Smooth muscle cell (in vitro differentiated cells): ENCODE measurements at regions not wholly inside any gene's neighbourhood (a gene's known extent, or its start where the extent isn't known, plus 50 kb on each side); places are given as distances from the start of the nearest gene placed in this dataset.
A peak's percentile ranks its signal among the peaks of the same experiment; 100 is the strongest.
"Not testable (repeated sequence)": the region's sequence is repeated elsewhere in the genome, so short reads cannot be mapped to it uniquely, and the experiment has no call there.

Experiments
- DNase-seq: peaks from one replicate; lab custom pipeline; 2025; ENCODE audit not compliant: unreplicated experiment; lab: John Stamatoyannopoulos, UW
- H2AFZ ChIP-seq: fragments of 200-600 bp; sonication (generic); 2 replicates; pipeline ENCODE4 v1.6.0; 2016; ENCODE audit warnings: antibody characterized with exemption, low read depth, mild to moderate bottlenecking
- H3F3A ChIP-seq: fragments of 200-600 bp; sonication (generic); 2 replicates; pipeline ENCODE4 v1.6.0; 2017; ENCODE audit warnings: antibody characterized with exemption, low read depth
- H3K27ac ChIP-seq: fragments of 200-600 bp; sonication (generic); 2 replicates; pipeline ENCODE4 v1.5.1; 2016; ENCODE audit warnings: low read depth, mild to moderate bottlenecking
- H3K27me3 ChIP-seq: fragments of 200-600 bp; sonication (generic); 2 replicates; pipeline ENCODE4 v1.6.1; 2016; ENCODE audit warnings: low read depth, mild to moderate bottlenecking
- H3K36me3 ChIP-seq: fragments of 200-600 bp; sonication (generic); 2 replicates; pipeline ENCODE4 v1.5.1; 2016; ENCODE audit warnings: low read depth
- H3K4me1 ChIP-seq: fragments of 200-600 bp; sonication (generic); 2 replicates; pipeline ENCODE4 v1.5.1; 2016; ENCODE audit warnings: low read depth
- H3K4me2 ChIP-seq: fragments of 200-600 bp; sonication (generic); 2 replicates; pipeline ENCODE4 v1.6.0; 2016; ENCODE audit warnings: mild to moderate bottlenecking
- H3K4me3 ChIP-seq: fragments of 200-600 bp; sonication (generic); 2 replicates; pipeline ENCODE4 v1.5.1; 2016; ENCODE audit warnings: mild to moderate bottlenecking
- H3K79me2 ChIP-seq: fragments of 200-600 bp; sonication (generic); 2 replicates; pipeline ENCODE4 v1.6.0; 2016; ENCODE audit warnings: low read depth, mild to moderate bottlenecking
- H3K9ac ChIP-seq: fragments of 200-600 bp; sonication (generic); 2 replicates; pipeline ENCODE4 v1.6.0; 2016; ENCODE audit warnings: low read depth
- H3K9me3 ChIP-seq: fragments of 200-600 bp; sonication (generic); replicated peaks from 2 replicates; pipeline ENCODE4 v1.5.1; 2016; ENCODE audit warnings: low read depth
- H4K20me1 ChIP-seq: fragments of 200-600 bp; sonication (generic); 2 replicates; pipeline ENCODE4 v1.6.0; 2016; ENCODE audit warnings: low read depth
- CTCF ChIP-seq: fragments of 200-600 bp; sonication (generic); IDR thresholded peaks from 2 replicates; pipeline ENCODE4 v1.5.1; 2017; ENCODE audit warnings: borderline replicate concordance, mild to moderate bottlenecking, antibody characterized with exemption; ENCODE audit not compliant: insufficient read depth, poor library complexity, severe bottlenecking
- WGBS: methylation state at CpG from one replicate; pipeline ENCODE4 v1.1.7; 2016; ENCODE audit warnings: low lambda C conversion rate; 5-methylcytosine and 5-hydroxymethylcytosine counted together

DNA sequence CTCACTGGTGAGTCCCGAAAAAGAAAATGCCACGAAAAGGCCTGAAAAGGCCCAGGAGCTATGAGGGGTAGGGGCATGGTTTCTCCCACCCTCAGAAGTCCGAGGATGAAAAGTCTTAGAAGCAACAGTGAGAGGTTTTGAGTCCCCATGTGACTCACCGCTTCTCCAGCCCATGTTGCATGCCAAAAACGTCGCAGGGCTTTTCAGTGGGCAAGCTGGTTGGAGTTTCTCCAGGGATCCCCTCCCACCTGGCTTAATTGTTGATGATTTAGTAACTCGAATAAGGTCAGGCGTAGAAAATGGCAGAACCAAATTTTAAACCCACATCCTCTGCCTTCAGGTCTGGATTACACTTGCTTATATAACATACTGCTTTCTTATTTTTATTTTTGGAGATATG, 96.3 kb upstream of the ARMC3 start:
- no peak overlapping the region for H3K4me3 ChIP-seq
- H3K36me3 ChIP-seq = no peaks in the 10 kb centered on the region
- H3K79me2 ChIP-seq = no peaks in the 10 kb centered on the region
- H3K27me3 ChIP-seq = no peaks in the 10 kb centered on the region
- no peak for TF ChIP-seq CTCF
- no peaks in the 10 kb centered on the region for H3F3A ChIP-seq
- DNase-seq = no peak
- H3K4me1 ChIP-seq = peaks cover 5% of the 10 kb centered on the region
- H3K9ac ChIP-seq = no peak overlapping the region
- H3K27ac ChIP-seq = no peak overlapping the region
- no peak overlapping the region for H3K4me2 ChIP-seq
- H4K20me1 ChIP-seq = no peaks in the 10 kb centered on the region
- H3K9me3 ChIP-seq = no peaks in the 10 kb centered on the region
- no peak overlapping the region for H2AFZ ChIP-seq
- 87% methylated on average over 8 of the region's 8 CpGs for WGBS

DNA sequence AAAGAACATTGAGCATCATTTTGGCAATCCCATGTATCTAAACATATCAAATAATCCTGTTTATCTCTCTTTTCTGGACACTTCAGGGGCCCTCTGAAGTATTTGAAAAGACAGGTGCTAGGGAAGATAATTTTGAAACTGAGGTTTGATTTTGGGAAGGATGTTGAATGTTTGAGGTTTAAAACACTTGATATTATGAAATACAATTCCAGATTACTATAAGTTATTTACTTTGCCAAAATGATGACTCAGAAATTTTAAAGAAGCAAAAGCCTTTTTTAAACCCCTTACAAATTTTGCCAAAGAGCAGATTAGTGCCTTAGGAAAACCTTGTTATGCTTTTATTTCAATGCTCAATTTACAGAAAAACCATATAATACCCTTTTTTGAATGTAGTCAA, 99.1 kb upstream of the ARMC3 start:
- not testable (repeated sequence) for H2AFZ ChIP-seq, H3K36me3 ChIP-seq, H3F3A ChIP-seq, DNase-seq, H3K27me3 ChIP-seq, H3K9ac ChIP-seq, H3K79me2 ChIP-seq, H3K9me3 ChIP-seq, H3K4me3 ChIP-seq, H3K4me2 ChIP-seq, H3K27ac ChIP-seq, H3K4me1 ChIP-seq, H4K20me1 ChIP-seq

- WGBS = 86% methylated on average over 6 of the region's 6 CpGs
- H3K4me1 ChIP-seq = peaks cover 3% of the 10 kb centered on the region
- no peaks in the 10 kb centered on the region for H3F3A ChIP-seq
- TF ChIP-seq CTCF = no peak
- no peak for DNase-seq
- H3K79me2 ChIP-seq = no peaks in the 10 kb centered on the region
- no peaks in the 10 kb centered on the region for H4K20me1 ChIP-seq
- H3K9ac ChIP-seq = no peak overlapping the region
- H3K27ac ChIP-seq = peak overlapping the region; percentile 84
- no peak overlapping the region for H3K4me2 ChIP-seq
- H3K36me3 ChIP-seq = no peaks in the 10 kb centered on the region
- H2AFZ ChIP-seq = no peak overlapping the region
- no peaks in the 10 kb centered on the region for H3K9me3 ChIP-seq
- no peaks in the 10 kb centered on the region for H3K27me3 ChIP-seq
- no peak overlapping the region for H3K4me3 ChIP-seq
Observed at GRCh38 chr10:22825841-22826240, 102.0 kb upstream of the ARMC3 start.

DNA sequence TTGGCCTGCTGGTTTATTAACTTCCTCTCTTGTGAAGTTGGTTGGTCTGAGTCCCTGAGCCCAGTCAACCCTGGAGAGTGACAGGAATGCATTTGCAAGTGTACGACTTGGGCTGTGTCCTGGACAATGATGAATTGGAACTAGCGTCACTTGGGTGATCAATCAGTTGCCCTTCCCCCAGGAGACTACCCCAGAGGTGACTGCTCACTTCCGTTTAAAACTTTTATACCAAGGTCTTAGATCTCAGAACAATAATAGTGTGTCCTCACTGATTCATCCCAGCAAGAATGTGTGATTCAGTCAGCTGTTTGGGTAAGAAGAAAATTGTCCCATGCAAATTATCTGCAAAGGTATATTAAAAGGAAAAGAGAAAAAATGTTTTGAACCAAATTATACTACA, 102.9 kb upstream of the ARMC3 start:
- no peak overlapping the region for H3K4me2 ChIP-seq
- no peaks in the 10 kb centered on the region for H3K79me2 ChIP-seq
- H4K20me1 ChIP-seq = no peaks in the 10 kb centered on the region
- H3K4me3 ChIP-seq = no peak overlapping the region
- no peaks in the 10 kb centered on the region for H3F3A ChIP-seq
- WGBS = 49% methylated on average over 3 of the region's 3 CpGs
- no peaks in the 10 kb centered on the region for H3K9me3 ChIP-seq
- peak overlapping the region; percentile 37 for H3K9ac ChIP-seq
- H3K36me3 ChIP-seq = no peaks in the 10 kb centered on the region
- no peak overlapping the region for H2AFZ ChIP-seq
- peaks cover 3% of the 10 kb centered on the region for H3K4me1 ChIP-seq
- DNase-seq = no peak
- TF ChIP-seq CTCF = no peak
- H3K27me3 ChIP-seq = no peaks in the 10 kb centered on the region
- H3K27ac ChIP-seq = peak overlapping the region; percentile 84
